ENCODE measurements at regions not wholly inside any gene's neighbourhood (a gene's known extent, or its start where the extent isn't known, plus 50 kb on each side); places are given as distances from the start of the nearest gene placed in this dataset.

DNA sequence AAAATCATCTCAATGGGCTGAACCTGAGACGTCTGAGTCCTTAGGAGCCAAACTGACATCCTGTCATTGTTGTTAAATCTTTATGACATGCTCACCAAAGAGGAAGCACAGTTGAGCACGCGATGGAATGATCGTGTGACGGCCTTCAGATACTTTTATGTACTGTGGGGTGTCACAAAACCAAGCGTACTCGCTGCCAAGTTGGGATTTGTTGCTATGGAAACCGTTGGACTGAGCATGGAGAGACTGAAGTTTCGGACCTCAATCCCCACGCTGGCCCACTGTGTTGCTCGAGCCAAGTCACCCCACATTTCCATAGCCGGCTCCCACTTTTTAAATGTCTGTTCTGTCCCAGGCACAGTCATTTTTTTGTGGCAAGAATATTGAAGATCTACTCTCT lies 222.8 kb upstream of the SDK2 start:
- no peaks in the 10 kb centered on the region for H3K27me3 ChIP-seq (ENCODE audit: insufficient read depth, low read depth, low read length)
- no peaks in the 10 kb centered on the region for H4K20me1 ChIP-seq (ENCODE audit: insufficient read depth)

DNA sequence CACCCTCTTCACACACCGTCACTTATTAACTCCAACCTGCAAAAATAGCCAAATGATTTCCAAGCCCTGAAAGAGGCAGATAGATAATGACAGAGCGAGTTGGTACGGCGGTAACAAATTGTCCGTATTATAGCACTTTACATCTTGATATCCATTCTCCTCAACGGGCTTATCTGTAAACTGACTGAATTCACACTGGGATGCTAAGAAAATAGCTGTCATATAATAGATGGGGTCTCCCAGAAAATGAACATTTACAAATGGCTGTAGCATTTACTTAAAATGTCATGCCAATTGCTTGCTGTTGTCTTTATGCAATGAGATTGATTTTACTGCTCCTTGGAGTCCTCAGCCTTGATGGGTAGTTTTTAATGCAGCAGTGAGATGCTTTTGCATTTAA lies 225.8 kb upstream of the SDK2 start:
- Histone ChIP-seq H2AFZ (ENCODE audit: low read depth, low read length) (no peak overlapping the region), H3K79me2 (replicated peaks; ENCODE audit: insufficient read depth, low read length) (no peaks in the 10 kb centered on the region), H3K9ac (ENCODE audit: low read length) (peak overlapping the region; percentile 19), H3K9me3 (ENCODE audit: low read length) (no peaks in the 10 kb centered on the region), H3K4me3 (ENCODE audit: low read length) (peak overlapping the region; percentile 33), H4K20me1 (ENCODE audit: insufficient read depth) (no peaks in the 10 kb centered on the region), H3K27ac (ENCODE audit: low read length) (peak overlapping the region; percentile 69), H3K9me2 (ENCODE audit: insufficient read depth, low read length) (no peaks in the 10 kb centered on the region), H3F3A (ENCODE audit: insufficient read depth, low read length, poor library complexity, severe bottlenecking) (peaks cover 8% of the 10 kb centered on the region), H3K27me3 (ENCODE audit: insufficient read depth, low read depth, low read length) (no peaks in the 10 kb centered on the region), H3K4me2 (ENCODE audit: low read length) (peak overlapping the region; percentile 13), H3K36me3 (ENCODE audit: insufficient read depth, low read length) (no peaks in the 10 kb centered on the region)
- TF ChIP-seq EP300 (conservative IDR thresholded peaks at IDR 0.05; ENCODE audit: poor library complexity, severe bottlenecking) (peak; percentile 58), REST (IDR thresholded peaks at IDR 0.05; ENCODE audit: borderline replicate concordance) (no peak), POLR2AphosphoS5 (IDR thresholded peaks at IDR 0.05) (peak; percentile 64)

More for the DNA sequence above, 222.8 kb upstream of the SDK2 start:
- Histone ChIP-seq H3K36me3 (ENCODE audit: insufficient read depth, low read length) (no peaks in the 10 kb centered on the region), H2AFZ (ENCODE audit: low read depth, low read length) (no peak overlapping the region), H3K9me2 (ENCODE audit: insufficient read depth, low read length) (no peaks in the 10 kb centered on the region), H3K4me3 (ENCODE audit: low read length) (no peak overlapping the region), H3K79me2 (replicated peaks; ENCODE audit: insufficient read depth, low read length) (no peaks in the 10 kb centered on the region), H3F3A (ENCODE audit: insufficient read depth, low read length, poor library complexity, severe bottlenecking) (peaks cover 8% of the 10 kb centered on the region), H3K9me3 (ENCODE audit: low read length) (no peaks in the 10 kb centered on the region), H3K27ac (ENCODE audit: low read length) (no peak overlapping the region), H3K4me2 (ENCODE audit: low read length) (no peak overlapping the region), H3K9ac (ENCODE audit: low read length) (no peak overlapping the region)
- TF ChIP-seq RAD21 (conservative IDR thresholded peaks at IDR 0.05), result no peak
- TF ChIP-seq MXI1 (conservative IDR thresholded peaks at IDR 0.05; ENCODE audit: poor library complexity, severe bottlenecking), result no peak
- no peak for TF ChIP-seq EP300 (conservative IDR thresholded peaks at IDR 0.05; ENCODE audit: poor library complexity, severe bottlenecking)
- no peak for TF ChIP-seq TAF1 (IDR thresholded peaks at IDR 0.05; ENCODE audit: low read depth)
- no peak for TF ChIP-seq POLR2AphosphoS5 (IDR thresholded peaks at IDR 0.05)
- no peak for TF ChIP-seq SMC3 (conservative IDR thresholded peaks at IDR 0.05; ENCODE audit: poor library complexity)
- TF ChIP-seq CTCF (IDR thresholded peaks at IDR 0.05; ENCODE audit: poor library complexity, severe bottlenecking), result no peak
- TF ChIP-seq REST (IDR thresholded peaks at IDR 0.05; ENCODE audit: borderline replicate concordance), result no peak
- no peak for TF ChIP-seq EZH2 (IDR thresholded peaks at IDR 0.05; ENCODE audit: borderline replicate concordance, insufficient read depth, low read length, poor library complexity, severe bottlenecking)

Measured in neural cell (in vitro differentiated cells).